ENCODE measurements at regions not wholly inside any gene's neighbourhood (a gene's known extent, or its start where the extent isn't known, plus 50 kb on each side); places are given as distances from the start of the nearest gene placed in this dataset.

GRCh38 chr21:36646645-36647044, 52.3 kb upstream of the SIM2 start:
- 66 to 74% methylated on average over 6 of the region's 6 CpGs for WGBS, 2 donors
- DNase-seq: no peak

GRCh38 chr21:36647279-36648093, 51.4 kb upstream of the SIM2 start:
- Histone ChIP-seq H3K4me3 (no peak overlapping the region), H3K4me1 (no peaks in the 10 kb centered on the region), H3K27me3 (no peaks in the 10 kb centered on the region), H3K36me3 (replicated peaks in 1 of 2; ENCODE audit: insufficient read depth in 1 of 2, low read depth in 2 of 2) (no peaks in the 10 kb centered on the region), H3K27ac (no peak overlapping the region), H3K9me3 (no peaks in the 10 kb centered on the region)
- no peak for TF ChIP-seq POLR2A (IDR thresholded peaks at IDR 0.05)
- no peak for TF ChIP-seq CTCF (IDR thresholded peaks at IDR 0.05)
- 42 to 59% methylated on average over 15 of the region's 15 CpGs for WGBS, 2 donors
- intact Hi-C loops (cut with DNase I): no loop called here
- DNase-seq (peak in 1 of 4 donors; percentile 15), ATAC-seq (no peak)

More at GRCh38 chr21:36646645-36647044, 52.3 kb upstream of the SIM2 start:
- ATAC-seq: no peak
- Histone ChIP-seq H3K27me3 (no peaks in the 10 kb centered on the region), H3K4me3 (no peak overlapping the region), H3K9me3 (no peaks in the 10 kb centered on the region), H3K36me3 (replicated peaks in 1 of 2; ENCODE audit: insufficient read depth in 1 of 2, low read depth in 2 of 2) (no peaks in the 10 kb centered on the region), H3K27ac (no peak overlapping the region), H3K4me1 (no peaks in the 10 kb centered on the region)
- intact Hi-C loops (cut with DNase I): no loop called here
- TF ChIP-seq POLR2A (IDR thresholded peaks at IDR 0.05): no peak
- no peak for TF ChIP-seq CTCF (IDR thresholded peaks at IDR 0.05)

All from body of pancreas (tissue), 4 donors.